ENCODE measurements at regions not wholly inside any gene's neighbourhood (a gene's known extent, or its start where the extent isn't known, plus 50 kb on each side); places are given as distances from the start of the nearest gene placed in this dataset.

DNA sequence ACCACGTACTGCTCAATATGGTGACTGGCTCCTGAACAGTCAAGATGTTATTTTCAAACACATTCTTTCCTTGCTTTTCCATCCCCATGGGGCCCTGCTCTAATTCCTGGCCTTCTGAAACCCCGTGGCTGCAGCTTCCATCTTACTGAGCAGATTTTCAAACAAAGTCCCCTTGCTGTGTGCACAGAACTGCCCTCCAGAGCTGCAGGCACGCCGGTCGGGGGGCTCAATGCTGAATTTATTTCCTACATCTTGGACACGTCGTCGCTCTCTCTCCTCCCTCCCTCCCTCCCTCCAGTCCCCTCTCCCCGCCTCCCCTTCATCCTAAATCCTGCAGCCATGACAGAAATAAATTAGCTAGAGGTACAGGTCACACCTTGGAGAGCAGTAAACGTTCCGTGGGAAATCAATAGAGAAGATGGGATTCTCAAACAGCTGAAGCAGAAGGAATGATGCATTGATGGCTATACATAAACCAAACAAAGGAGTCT lies 243.1 kb upstream of the BLID start:
- H3K4me3 ChIP-seq (ENCODE audit: low read depth, low read length), result no peak overlapping the region
- no peak for TF ChIP-seq MYC (IDR thresholded peaks at IDR 0.05; ENCODE audit: low read depth, low read length)
- TF ChIP-seq, protein P1, sequence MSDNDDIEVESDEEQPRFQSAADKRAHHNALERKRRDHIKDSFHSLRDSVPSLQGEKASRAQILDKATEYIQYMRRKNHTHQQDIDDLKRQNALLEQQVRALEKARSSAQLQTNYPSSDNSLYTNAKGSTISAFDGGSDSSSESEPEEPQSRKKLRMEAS (IDR thresholded peaks at IDR 0.05; ENCODE audit: low read depth, low read length), result no peak
- TF ChIP-seq, protein P2, sequence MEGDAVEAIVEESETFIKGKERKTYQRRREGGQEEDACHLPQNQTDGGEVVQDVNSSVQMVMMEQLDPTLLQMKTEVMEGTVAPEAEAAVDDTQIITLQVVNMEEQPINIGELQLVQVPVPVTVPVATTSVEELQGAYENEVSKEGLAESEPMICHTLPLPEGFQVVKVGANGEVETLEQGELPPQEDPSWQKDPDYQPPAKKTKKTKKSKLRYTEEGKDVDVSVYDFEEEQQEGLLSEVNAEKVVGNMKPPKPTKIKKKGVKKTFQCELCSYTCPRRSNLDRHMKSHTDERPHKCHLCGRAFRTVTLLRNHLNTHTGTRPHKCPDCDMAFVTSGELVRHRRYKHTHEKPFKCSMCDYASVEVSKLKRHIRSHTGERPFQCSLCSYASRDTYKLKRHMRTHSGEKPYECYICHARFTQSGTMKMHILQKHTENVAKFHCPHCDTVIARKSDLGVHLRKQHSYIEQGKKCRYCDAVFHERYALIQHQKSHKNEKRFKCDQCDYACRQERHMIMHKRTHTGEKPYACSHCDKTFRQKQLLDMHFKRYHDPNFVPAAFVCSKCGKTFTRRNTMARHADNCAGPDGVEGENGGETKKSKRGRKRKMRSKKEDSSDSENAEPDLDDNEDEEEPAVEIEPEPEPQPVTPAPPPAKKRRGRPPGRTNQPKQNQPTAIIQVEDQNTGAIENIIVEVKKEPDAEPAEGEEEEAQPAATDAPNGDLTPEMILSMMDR (IDR thresholded peaks at IDR 0.05; ENCODE audit: low read depth, low read length), result no peak
- TF ChIP-seq POLR2A (IDR thresholded peaks at IDR 0.05; ENCODE audit: extremely low read depth, insufficient read length), result no peak
- no peak for DNase-seq (ENCODE audit: low read depth)

DNA sequence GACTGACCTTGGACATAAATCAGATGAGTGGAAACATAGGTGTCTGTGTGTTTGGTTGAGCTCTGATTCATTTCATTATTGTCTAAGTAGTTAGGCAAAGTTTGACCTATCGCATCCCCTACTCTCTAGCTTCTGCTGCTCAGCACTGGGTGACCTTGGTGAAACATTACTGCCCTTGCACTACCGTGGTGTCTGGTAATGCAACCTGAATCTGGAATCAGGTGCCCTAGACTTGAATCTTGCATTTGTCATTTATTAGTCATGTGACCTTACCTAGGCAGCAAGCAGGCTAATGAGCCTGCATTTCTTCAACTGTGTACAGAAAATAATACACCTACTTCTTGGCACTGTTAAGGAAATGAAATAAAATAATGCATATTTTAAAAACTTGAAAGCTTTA lies 242.3 kb upstream of the BLID start:
- TF ChIP-seq, protein P2 (IDR thresholded peaks at IDR 0.05; ENCODE audit: low read depth, low read length), result no peak
- TF ChIP-seq, protein P1 (IDR thresholded peaks at IDR 0.05; ENCODE audit: low read depth, low read length), result no peak
- TF ChIP-seq MYC (IDR thresholded peaks at IDR 0.05; ENCODE audit: low read depth, low read length), result no peak
- TF ChIP-seq POLR2A (IDR thresholded peaks at IDR 0.05; ENCODE audit: extremely low read depth, insufficient read length), result no peak
- no peak overlapping the region for H3K4me3 ChIP-seq (ENCODE audit: low read depth, low read length)

DNA sequence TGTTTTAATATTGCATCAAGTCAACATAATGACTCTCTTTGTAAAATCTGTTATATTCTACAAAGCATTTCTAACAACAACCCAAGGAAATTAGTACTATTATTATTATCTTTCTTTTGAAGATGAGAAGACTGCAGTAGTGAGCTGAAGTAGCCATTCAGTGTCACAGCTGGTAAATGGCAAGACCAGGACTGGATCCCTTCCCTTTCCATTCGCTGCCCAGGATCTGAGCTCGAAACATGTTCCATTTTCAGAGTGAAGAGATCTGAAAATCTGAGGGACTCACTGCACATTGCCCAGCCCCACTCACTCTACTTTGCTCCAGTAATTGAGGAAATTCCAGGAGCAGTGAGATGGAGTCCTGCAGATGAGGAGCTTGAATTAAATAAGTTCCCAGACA lies 240.0 kb upstream of the BLID start:
- no peak for DNase-seq (ENCODE audit: low read depth)
- TF ChIP-seq MYC (IDR thresholded peaks at IDR 0.05; ENCODE audit: low read depth, low read length), result no peak
- no peak for TF ChIP-seq POLR2A (IDR thresholded peaks at IDR 0.05; ENCODE audit: extremely low read depth, insufficient read length)
- TF ChIP-seq, protein P1 (IDR thresholded peaks at IDR 0.05; ENCODE audit: low read depth, low read length), result no peak
- TF ChIP-seq, protein P2 (IDR thresholded peaks at IDR 0.05; ENCODE audit: low read depth, low read length), result no peak
- no peak overlapping the region for H3K4me3 ChIP-seq (ENCODE audit: low read depth, low read length)

More for the DNA sequence above, 242.3 kb upstream of the BLID start:
- DNase-seq (ENCODE audit: low read depth), result no peak

DNA sequence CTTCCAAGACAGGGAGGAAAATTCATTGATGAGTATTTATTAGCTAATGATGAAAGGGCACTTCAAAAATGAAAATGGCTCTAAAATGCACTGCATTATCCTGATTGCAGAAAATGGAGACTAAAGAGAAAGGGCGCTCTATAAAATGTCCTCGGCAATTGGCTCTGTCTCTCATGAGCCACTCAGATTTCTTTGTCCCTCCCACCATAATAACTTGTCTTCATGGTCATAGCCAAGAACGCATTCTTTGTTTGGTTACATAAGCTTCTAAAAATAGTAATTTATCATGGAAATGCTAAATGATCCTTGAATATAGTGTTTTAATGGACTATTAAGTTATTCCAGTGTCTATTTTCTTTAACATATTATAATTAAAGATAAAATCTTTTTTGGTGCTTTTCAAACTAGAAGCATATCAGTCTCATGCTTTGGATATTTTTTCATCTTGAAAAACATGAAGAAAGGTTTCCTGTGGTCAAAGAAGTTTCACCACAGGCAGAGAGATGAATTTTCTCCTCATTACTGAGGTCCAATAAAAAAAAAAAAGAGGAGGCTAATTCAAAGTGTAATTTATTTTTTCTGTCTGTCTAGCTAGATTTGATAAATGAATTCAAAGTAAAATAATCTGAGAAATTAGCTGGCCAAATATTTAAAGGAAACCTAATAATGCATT lies 238.1 kb upstream of the BLID start:
- DNase-seq (ENCODE audit: low read depth), result no peak
- H3K4me3 ChIP-seq (ENCODE audit: low read depth, low read length), result no peak overlapping the region
- TF ChIP-seq POLR2A (IDR thresholded peaks at IDR 0.05; ENCODE audit: extremely low read depth, insufficient read length) (no peak), MYC (IDR thresholded peaks at IDR 0.05; ENCODE audit: low read depth, low read length) (no peak)
- TF ChIP-seq, protein P1 (IDR thresholded peaks at IDR 0.05; ENCODE audit: low read depth, low read length), result no peak
- TF ChIP-seq, protein P2 (IDR thresholded peaks at IDR 0.05; ENCODE audit: low read depth, low read length), result no peak

DNA sequence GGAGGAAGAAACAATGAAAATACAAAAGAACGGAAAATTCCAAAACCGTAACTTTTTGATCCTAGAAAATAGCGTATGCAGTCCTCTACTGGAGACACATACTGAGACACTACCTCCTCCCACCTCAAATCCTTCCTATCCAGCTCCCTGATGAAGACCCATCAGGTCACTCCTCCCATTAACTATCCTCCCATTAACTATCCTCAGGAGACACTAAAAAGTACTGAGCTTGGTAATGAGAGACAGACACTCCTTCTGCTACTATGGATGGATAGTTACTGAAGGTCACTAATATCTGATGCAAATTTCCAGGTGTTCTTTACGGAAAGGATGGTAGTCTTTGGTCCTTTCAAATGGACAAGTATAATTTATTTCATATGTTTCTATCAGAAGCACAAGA lies 237.5 kb upstream of the BLID start:
- TF ChIP-seq MYC (IDR thresholded peaks at IDR 0.05; ENCODE audit: low read depth, low read length) (no peak), POLR2A (IDR thresholded peaks at IDR 0.05; ENCODE audit: extremely low read depth, insufficient read length) (no peak)
- TF ChIP-seq, protein P1 (IDR thresholded peaks at IDR 0.05; ENCODE audit: low read depth, low read length), result no peak
- no peak for DNase-seq (ENCODE audit: low read depth)
- H3K4me3 ChIP-seq (ENCODE audit: low read depth, low read length), result no peak overlapping the region

DNA sequence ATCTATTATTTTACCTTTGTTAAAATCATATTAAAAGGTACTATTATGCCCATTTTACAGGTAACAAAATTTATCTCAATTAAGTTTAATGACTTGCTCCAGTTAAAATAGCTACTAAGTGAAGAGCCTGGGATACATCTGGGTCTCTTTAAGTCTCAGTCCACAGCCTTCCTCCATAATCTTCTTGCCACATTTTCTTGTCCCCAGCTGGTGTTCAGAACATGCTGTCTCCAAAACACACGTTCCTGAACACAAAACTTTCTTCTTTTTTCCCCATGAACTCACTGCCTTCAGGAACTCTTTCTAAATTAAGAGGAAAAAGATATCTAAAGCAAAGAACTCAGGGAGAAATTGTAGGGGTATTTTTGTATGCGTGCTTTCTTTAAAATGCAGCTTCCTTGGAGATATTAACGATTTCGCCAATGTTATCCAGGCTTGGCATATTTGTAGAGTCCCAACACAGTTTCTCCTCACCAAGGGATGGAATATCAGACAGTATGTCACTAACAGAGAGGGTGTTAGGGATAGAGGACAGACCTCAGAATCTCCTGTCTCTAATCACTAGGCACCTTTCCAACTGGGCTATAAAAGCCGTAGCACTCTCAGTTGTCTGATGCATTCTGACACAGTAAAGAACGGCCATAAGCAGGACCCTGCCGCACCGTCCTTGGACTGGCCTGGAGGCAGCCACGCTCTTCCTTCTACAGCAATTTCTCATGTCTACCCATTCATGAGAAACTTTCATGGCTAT lies 232.8 kb upstream of the BLID start:
- no peak for DNase-seq (ENCODE audit: low read depth)
- TF ChIP-seq, protein P1 (IDR thresholded peaks at IDR 0.05; ENCODE audit: low read depth, low read length), result no peak
- no peak for TF ChIP-seq MYC (IDR thresholded peaks at IDR 0.05; ENCODE audit: low read depth, low read length)
- TF ChIP-seq POLR2A (IDR thresholded peaks at IDR 0.05; ENCODE audit: extremely low read depth, insufficient read length), result no peak
- TF ChIP-seq, protein P2 (IDR thresholded peaks at IDR 0.05; ENCODE audit: low read depth, low read length), result no peak
- H3K4me3 ChIP-seq (ENCODE audit: low read depth, low read length), result no peak overlapping the region
